H9 (cell line): ENCODE measurements at regions not wholly inside any gene's neighbourhood (a gene's known extent, or its start where the extent isn't known, plus 50 kb on each side); places are given as distances from the start of the nearest gene placed in this dataset.

Experiments
- DNase-seq: peaks from one replicate; pipeline ENCODE4 v3.0.0-alpha.2; 2017
- H2AFZ ChIP-seq: one replicate; pipeline ENCODE4 v1.6.1; 2013; ENCODE audit warnings: mild to moderate bottlenecking, low read length, control low read depth, moderate library complexity
- H2AK5ac ChIP-seq: 2 replicates; pipeline ENCODE4 v1.6.1; 2013; ENCODE audit warnings: low read length, control low read depth, mixed read lengths; ENCODE audit not compliant: insufficient read length
- H2BK120ac ChIP-seq: one replicate; pipeline ENCODE4 v1.6.1; 2013; ENCODE audit warnings: low read depth, mild to moderate bottlenecking, low read length, control low read depth, inconsistent platforms; ENCODE audit not compliant: poor library complexity, severe bottlenecking
- H2BK12ac ChIP-seq: 2 replicates; pipeline ENCODE4 v1.6.1; 2013; ENCODE audit warnings: low read length, control low read depth, mixed read lengths, low read depth; ENCODE audit not compliant: insufficient read length
- H2BK15ac ChIP-seq: 2 replicates; pipeline ENCODE4 v1.6.1; 2013; ENCODE audit warnings: low read depth, low read length, control low read depth
- H2BK20ac ChIP-seq: one replicate; pipeline ENCODE4 v1.6.1; 2013; ENCODE audit warnings: low read depth, mild to moderate bottlenecking, low read length, control low read depth, inconsistent platforms; ENCODE audit not compliant: poor library complexity, severe bottlenecking
- H2BK5ac ChIP-seq: 2 replicates; pipeline ENCODE4 v1.6.1; 2013; ENCODE audit warnings: low read length, control low read depth, mixed read lengths; ENCODE audit not compliant: insufficient read length
- H3K14ac ChIP-seq: 2 replicates; pipeline ENCODE4 v1.6.1; 2013; ENCODE audit warnings: low read length, control low read depth; ENCODE audit not compliant: insufficient read depth
- H3K18ac ChIP-seq: 2 replicates; pipeline ENCODE4 v1.6.1; 2013; ENCODE audit warnings: low read depth, mild to moderate bottlenecking, mixed read lengths, low read length, control low read depth; ENCODE audit not compliant: insufficient read length
- H3K23ac ChIP-seq: 2 replicates; pipeline ENCODE4 v1.6.1; 2013; ENCODE audit warnings: low read length, control low read depth, mixed read lengths, low read depth; ENCODE audit not compliant: insufficient read length
- H3K23me2 ChIP-seq: 2 replicates; pipeline ENCODE4 v1.6.1; 2013; ENCODE audit warnings: low read depth, mild to moderate bottlenecking, mixed read lengths, low read length, control low read depth; ENCODE audit not compliant: insufficient read length, poor library complexity, severe bottlenecking
- H3K27ac ChIP-seq: 2 replicates; pipeline ENCODE4 v1.5.1; 2013; ENCODE audit warnings: low read length, control low read depth, mixed read lengths, low read depth; ENCODE audit not compliant: insufficient read length
- H3K27me3 ChIP-seq: 2 replicates; pipeline ENCODE4 v1.6.1; 2013; ENCODE audit warnings: low read length, control low read depth, inconsistent platforms; ENCODE audit not compliant: insufficient read depth
- H3K4ac ChIP-seq: 2 replicates; pipeline ENCODE4 v1.6.1; 2013; ENCODE audit warnings: low read depth, mild to moderate bottlenecking, control low read depth, inconsistent platforms, low read length, moderate library complexity
- H3K4me1 ChIP-seq: 2 replicates; pipeline ENCODE4 v1.6.1; 2013; ENCODE audit warnings: low read length, control low read depth, inconsistent platforms; ENCODE audit not compliant: insufficient read depth
- H3K4me2 ChIP-seq: 2 replicates; pipeline ENCODE4 v1.6.1; 2013; ENCODE audit warnings: low read length, control low read depth, mixed read lengths; ENCODE audit not compliant: insufficient read length, insufficient read depth
- H3K56ac ChIP-seq: 2 replicates; pipeline ENCODE4 v1.6.1; 2013; ENCODE audit warnings: low read depth, mild to moderate bottlenecking, mixed read lengths, low read length, control low read depth; ENCODE audit not compliant: insufficient read length
- H3K79me1 ChIP-seq: 2 replicates; pipeline ENCODE4 v1.6.1; 2013; ENCODE audit warnings: low read depth, mild to moderate bottlenecking, moderate library complexity, low read length, control low read depth, inconsistent platforms; ENCODE audit not compliant: insufficient read depth, poor library complexity, severe bottlenecking
- H3K79me2 ChIP-seq: 2 replicates; pipeline ENCODE4 v1.6.1; 2013; ENCODE audit warnings: low read length, control low read depth, inconsistent platforms; ENCODE audit not compliant: insufficient read depth
- H3K9ac ChIP-seq: 2 replicates; pipeline ENCODE4 v1.6.1; 2013; ENCODE audit warnings: low read length, control low read depth, mixed read lengths; ENCODE audit not compliant: insufficient read length; ENCODE audit errors: extremely low read depth
- H3K9me3 ChIP-seq: one replicate; pipeline ENCODE4 v1.6.1; 2013; ENCODE audit warnings: low read depth, low read length, inconsistent platforms; ENCODE audit not compliant: control insufficient read depth
- H3T11ph ChIP-seq: one replicate; pipeline ENCODE4 v1.6.1; 2013; ENCODE audit warnings: mild to moderate bottlenecking, low read length, control low read depth, inconsistent platforms
- H4K20me1 ChIP-seq: one replicate; pipeline ENCODE4 v1.6.1; 2013; ENCODE audit not compliant: control insufficient read depth, insufficient read length, insufficient read depth
- H4K5ac ChIP-seq: 2 replicates; pipeline ENCODE4 v1.6.1; 2013; ENCODE audit warnings: low read depth, mild to moderate bottlenecking, mixed read lengths, low read length, control low read depth; ENCODE audit not compliant: insufficient read length
- H4K8ac ChIP-seq: replicated peaks from 2 replicates; pipeline ENCODE4 v1.6.1; 2013; ENCODE audit warnings: low read length, control low read depth, mixed read lengths, low read depth; ENCODE audit not compliant: insufficient read length
- H4K91ac ChIP-seq: 2 replicates; pipeline ENCODE4 v1.6.1; 2013; ENCODE audit warnings: low read depth, mild to moderate bottlenecking, moderate library complexity, mixed read lengths, low read length, control low read depth; ENCODE audit not compliant: insufficient read length
- H3K27ac Mint-ChIP-seq, 3 experiments: 2 replicates in 2 of 3; 3 replicates in 1 of 3; pipeline ENCODE4 v1.8.0; 2020 to 2021; ENCODE audit warnings: mixed read lengths in 3 of 3, mild to moderate bottlenecking in 1 of 3, moderate library complexity in 1 of 3
- H3K27me3 Mint-ChIP-seq: 2 replicates; pipeline ENCODE4 v1.8.0; 2021; ENCODE audit warnings: low read depth, mild to moderate bottlenecking, moderate library complexity, mixed read lengths
- H3K36me3 Mint-ChIP-seq, 3 experiments: 2 replicates in 2 of 3; 3 replicates in 1 of 3; pipeline ENCODE4 v1.8.0; 2020 to 2021; ENCODE audit warnings: low read depth in 3 of 3, mixed read lengths in 3 of 3; ENCODE audit not compliant: insufficient read depth in 1 of 3
- H3K4me1 Mint-ChIP-seq, 2 experiments: 2 replicates each; pipeline ENCODE4 v1.8.0; 2020; ENCODE audit warnings: mixed read lengths in 2 of 2
- H3K4me3 Mint-ChIP-seq, 2 experiments: 2 replicates in 1 of 2; 3 replicates in 1 of 2; pipeline ENCODE4 v1.8.0; 2020 to 2021; ENCODE audit warnings: mild to moderate bottlenecking in 2 of 2, mixed read lengths in 2 of 2, moderate library complexity in 1 of 2
- H3K9me3 Mint-ChIP-seq, 2 experiments: 2 replicates in 1 of 2; 3 replicates in 1 of 2; pipeline ENCODE4 v1.8.0; 2020; ENCODE audit warnings: mild to moderate bottlenecking in 2 of 2, mixed read lengths in 2 of 2, moderate library complexity in 1 of 2
- WGBS: extraction: QIAGEN DNeasy Blood & Tissue Kit; methylation state at CpG from one replicate; pipeline ENCODE4 v1.1.7; 2013; ENCODE audit warnings: missing lambda C conversion rate, low lambda C conversion rate, mixed read lengths; ENCODE audit not compliant: insufficient read length; ENCODE audit errors: extremely low coverage; 5-methylcytosine and 5-hydroxymethylcytosine counted together
- TF ChIP-seq, protein P1 (sequence below): fragments of 200-600 bp; sonication (generic); conservative IDR thresholded peaks from 3 replicates; pipeline ENCODE4 v1.8.0; 2021; ENCODE audit warnings: antibody characterized with exemption, mild to moderate bottlenecking

- H3K14ac ChIP-seq = no peak overlapping the region
- no peak overlapping the region for H3K27ac ChIP-seq
- H3K79me2 ChIP-seq = no peaks in the 10 kb centered on the region
- H3K4me1 Mint-ChIP-seq = peaks cover 7 to 21% of the 10 kb centered on the region in 2 experiments
- no peaks in the 10 kb centered on the region for H3K79me1 ChIP-seq
- no peaks in the 10 kb centered on the region for H3K27me3 ChIP-seq
- no peak overlapping the region for H2AK5ac ChIP-seq
- no peaks in the 10 kb centered on the region for H3K23me2 ChIP-seq
- H3K9me3 Mint-ChIP-seq = no peaks in the 10 kb centered on the region
- peaks cover 0 to 2% (median 0%) of the 10 kb centered on the region in 3 experiments; a peak in 1 of 7 replicates for H3K36me3 Mint-ChIP-seq
- TF ChIP-seq, protein P1, sequence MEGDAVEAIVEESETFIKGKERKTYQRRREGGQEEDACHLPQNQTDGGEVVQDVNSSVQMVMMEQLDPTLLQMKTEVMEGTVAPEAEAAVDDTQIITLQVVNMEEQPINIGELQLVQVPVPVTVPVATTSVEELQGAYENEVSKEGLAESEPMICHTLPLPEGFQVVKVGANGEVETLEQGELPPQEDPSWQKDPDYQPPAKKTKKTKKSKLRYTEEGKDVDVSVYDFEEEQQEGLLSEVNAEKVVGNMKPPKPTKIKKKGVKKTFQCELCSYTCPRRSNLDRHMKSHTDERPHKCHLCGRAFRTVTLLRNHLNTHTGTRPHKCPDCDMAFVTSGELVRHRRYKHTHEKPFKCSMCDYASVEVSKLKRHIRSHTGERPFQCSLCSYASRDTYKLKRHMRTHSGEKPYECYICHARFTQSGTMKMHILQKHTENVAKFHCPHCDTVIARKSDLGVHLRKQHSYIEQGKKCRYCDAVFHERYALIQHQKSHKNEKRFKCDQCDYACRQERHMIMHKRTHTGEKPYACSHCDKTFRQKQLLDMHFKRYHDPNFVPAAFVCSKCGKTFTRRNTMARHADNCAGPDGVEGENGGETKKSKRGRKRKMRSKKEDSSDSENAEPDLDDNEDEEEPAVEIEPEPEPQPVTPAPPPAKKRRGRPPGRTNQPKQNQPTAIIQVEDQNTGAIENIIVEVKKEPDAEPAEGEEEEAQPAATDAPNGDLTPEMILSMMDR = no peak
- H2BK5ac ChIP-seq = no peak overlapping the region
- no peak overlapping the region for H3K27ac Mint-ChIP-seq
- no peak overlapping the region for H4K91ac ChIP-seq
- no peaks in the 10 kb centered on the region for H3K9me3 ChIP-seq
- DNase-seq = no peak
- H2BK15ac ChIP-seq = no peak overlapping the region
- no peak overlapping the region for H2BK120ac ChIP-seq
- H3K4me3 Mint-ChIP-seq = no peak overlapping the region
- H4K5ac ChIP-seq = no peak overlapping the region
- H3K9ac ChIP-seq = no peak overlapping the region
- H4K20me1 ChIP-seq = no peaks in the 10 kb centered on the region
- WGBS = no CpG with 5 or more reads among the region's 4 CpGs
- H3K18ac ChIP-seq = no peak overlapping the region
- H2BK20ac ChIP-seq = no peak overlapping the region
- no peak overlapping the region for H3K4me2 ChIP-seq
- H3K4me1 ChIP-seq = peaks cover 9% of the 10 kb centered on the region
- no peak overlapping the region for H3K23ac ChIP-seq
- no peak overlapping the region for H2AFZ ChIP-seq
- no peak overlapping the region for H3K56ac ChIP-seq
- H3K27me3 Mint-ChIP-seq = no peaks in the 10 kb centered on the region; the same call in 1 of the 2 replicates
- no peak overlapping the region for H4K8ac ChIP-seq
- H2BK12ac ChIP-seq = no peak overlapping the region
- no peak overlapping the region for H3T11ph ChIP-seq
- no peak overlapping the region for H3K4ac ChIP-seq
Measured at GRCh38 chr10:129063212-129063611, 403.8 kb upstream of the MGMT start.
